Lower leg skin (tissue), 3 donors: ENCODE measurements at regions not wholly inside any gene's neighbourhood (a gene's known extent, or its start where the extent isn't known, plus 50 kb on each side); places are given as distances from the start of the nearest gene placed in this dataset.

Experiments used
- POLR2A ChIP-seq, 2 donors: fragments of 450-650 bp; IDR thresholded peaks; one replicate each; pipeline ENCODE4 v1.6.1; 2016 to 2017; ENCODE audit warnings: antibody characterized with exemption in 2 of 2, mild to moderate bottlenecking in 1 of 2, moderate library complexity in 1 of 2
- TF ChIP-seq, protein P1 (sequence below), 3 donors: fragments of 450-650 bp; IDR thresholded peaks; one replicate each; pipeline ENCODE4 v1.5.1; 2016; ENCODE audit warnings: antibody characterized with exemption in 3 of 3, mild to moderate bottlenecking in 3 of 3, moderate library complexity in 2 of 3

DNA sequence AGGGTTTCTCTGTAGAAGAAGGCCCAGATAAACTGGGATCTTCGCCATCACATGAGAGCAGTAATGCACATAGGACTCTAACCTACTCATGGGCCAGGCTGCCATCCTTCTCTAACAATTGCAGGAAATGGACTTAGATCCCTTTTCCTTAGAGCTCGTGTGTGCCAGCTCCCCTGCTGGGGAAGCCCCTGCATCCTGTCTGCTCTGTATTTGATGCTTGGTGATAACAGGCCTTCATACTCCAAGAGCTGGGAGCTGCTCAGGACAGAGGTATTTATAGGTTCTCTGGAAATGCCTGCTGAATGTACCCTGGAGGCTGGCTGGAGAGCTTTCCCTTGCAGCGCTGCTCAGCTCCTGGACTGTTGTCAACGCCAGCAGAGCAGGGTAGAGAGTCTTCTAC is 249.6 kb downstream of the MTX2 start:
- TF ChIP-seq, protein P1, sequence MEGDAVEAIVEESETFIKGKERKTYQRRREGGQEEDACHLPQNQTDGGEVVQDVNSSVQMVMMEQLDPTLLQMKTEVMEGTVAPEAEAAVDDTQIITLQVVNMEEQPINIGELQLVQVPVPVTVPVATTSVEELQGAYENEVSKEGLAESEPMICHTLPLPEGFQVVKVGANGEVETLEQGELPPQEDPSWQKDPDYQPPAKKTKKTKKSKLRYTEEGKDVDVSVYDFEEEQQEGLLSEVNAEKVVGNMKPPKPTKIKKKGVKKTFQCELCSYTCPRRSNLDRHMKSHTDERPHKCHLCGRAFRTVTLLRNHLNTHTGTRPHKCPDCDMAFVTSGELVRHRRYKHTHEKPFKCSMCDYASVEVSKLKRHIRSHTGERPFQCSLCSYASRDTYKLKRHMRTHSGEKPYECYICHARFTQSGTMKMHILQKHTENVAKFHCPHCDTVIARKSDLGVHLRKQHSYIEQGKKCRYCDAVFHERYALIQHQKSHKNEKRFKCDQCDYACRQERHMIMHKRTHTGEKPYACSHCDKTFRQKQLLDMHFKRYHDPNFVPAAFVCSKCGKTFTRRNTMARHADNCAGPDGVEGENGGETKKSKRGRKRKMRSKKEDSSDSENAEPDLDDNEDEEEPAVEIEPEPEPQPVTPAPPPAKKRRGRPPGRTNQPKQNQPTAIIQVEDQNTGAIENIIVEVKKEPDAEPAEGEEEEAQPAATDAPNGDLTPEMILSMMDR (IDR thresholded peaks at IDR 0.05): no peak
- TF ChIP-seq POLR2A (IDR thresholded peaks at IDR 0.05): no peak
